ENCODE measurements at regions not wholly inside any gene's neighbourhood (a gene's known extent, or its start where the extent isn't known, plus 50 kb on each side); places are given as distances from the start of the nearest gene placed in this dataset.

DNA sequence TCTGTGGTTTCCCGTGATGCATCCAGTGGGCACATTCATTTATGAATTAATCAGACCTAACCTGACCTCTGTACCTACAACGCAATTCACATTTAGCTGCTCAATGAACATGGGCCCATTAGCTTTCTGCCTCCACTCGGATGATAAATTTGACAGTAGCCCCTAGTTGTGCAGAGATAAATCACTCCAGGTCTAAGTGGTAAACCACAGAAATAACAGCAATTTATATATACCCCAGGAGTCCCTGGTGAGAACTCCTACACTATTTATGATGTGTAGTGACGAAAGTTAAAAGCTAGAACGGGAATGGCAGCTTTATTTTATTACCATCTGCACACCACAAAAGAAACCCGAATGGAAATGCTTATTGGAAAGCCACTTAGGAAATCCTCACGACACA, 371.5 kb downstream of the HAPSTR1 start:
- Histone ChIP-seq H3K4me1 (no peaks in the 10 kb centered on the region), H3K27me3 (no peaks in the 10 kb centered on the region), H3K4me3 (no peak overlapping the region), H3K36me3 (no peaks in the 10 kb centered on the region), H3K9me3 (no peaks in the 10 kb centered on the region), H3K27ac (no peak overlapping the region)
- DNase-seq (no peak), ATAC-seq (no peak)
- TF ChIP-seq POLR2A (IDR thresholded peaks at IDR 0.05) = no peak
- TF ChIP-seq, protein P1, sequence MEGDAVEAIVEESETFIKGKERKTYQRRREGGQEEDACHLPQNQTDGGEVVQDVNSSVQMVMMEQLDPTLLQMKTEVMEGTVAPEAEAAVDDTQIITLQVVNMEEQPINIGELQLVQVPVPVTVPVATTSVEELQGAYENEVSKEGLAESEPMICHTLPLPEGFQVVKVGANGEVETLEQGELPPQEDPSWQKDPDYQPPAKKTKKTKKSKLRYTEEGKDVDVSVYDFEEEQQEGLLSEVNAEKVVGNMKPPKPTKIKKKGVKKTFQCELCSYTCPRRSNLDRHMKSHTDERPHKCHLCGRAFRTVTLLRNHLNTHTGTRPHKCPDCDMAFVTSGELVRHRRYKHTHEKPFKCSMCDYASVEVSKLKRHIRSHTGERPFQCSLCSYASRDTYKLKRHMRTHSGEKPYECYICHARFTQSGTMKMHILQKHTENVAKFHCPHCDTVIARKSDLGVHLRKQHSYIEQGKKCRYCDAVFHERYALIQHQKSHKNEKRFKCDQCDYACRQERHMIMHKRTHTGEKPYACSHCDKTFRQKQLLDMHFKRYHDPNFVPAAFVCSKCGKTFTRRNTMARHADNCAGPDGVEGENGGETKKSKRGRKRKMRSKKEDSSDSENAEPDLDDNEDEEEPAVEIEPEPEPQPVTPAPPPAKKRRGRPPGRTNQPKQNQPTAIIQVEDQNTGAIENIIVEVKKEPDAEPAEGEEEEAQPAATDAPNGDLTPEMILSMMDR (IDR thresholded peaks at IDR 0.05 in 4 of 5, conservative IDR thresholded peaks at IDR 0.05 in 1 of 5) = no peak
- in situ Hi-C loops (cut with MboI; ENCODE audit: low sequenced_read_pairs in 4 of 4) (no loop called here), intact Hi-C loops (cut with DNase I; ENCODE audit: low total_unique reads) (no loop called here)

DNA sequence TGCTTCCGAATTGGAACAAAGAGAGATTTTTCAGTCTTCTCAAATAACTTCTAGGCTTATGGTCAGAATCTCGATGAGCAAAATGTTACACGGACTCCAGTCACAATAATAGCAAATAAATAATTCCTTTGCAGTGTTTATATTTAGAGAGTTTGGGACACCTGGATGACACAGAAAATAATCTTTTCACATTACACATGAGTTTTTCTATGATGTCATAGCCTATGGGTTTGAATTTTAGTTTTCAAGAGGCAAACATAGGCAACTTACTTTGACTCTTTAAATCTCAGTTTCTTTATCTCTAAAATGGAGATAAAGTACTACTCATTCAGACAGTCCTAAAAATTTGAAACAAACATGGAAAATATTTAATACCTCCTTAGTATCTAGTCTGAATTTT, 372.0 kb downstream of the HAPSTR1 start:
- H3K9me3 ChIP-seq = no peaks in the 10 kb centered on the region
- H3K27me3 ChIP-seq = no peaks in the 10 kb centered on the region
- DNase-seq (no peak), ATAC-seq (no peak)
- no peak overlapping the region for H3K4me3 ChIP-seq
- intact Hi-C loops (cut with DNase I; ENCODE audit: low total_unique reads) = no loop called here
- no peaks in the 10 kb centered on the region for H3K36me3 ChIP-seq
- no peaks in the 10 kb centered on the region for H3K4me1 ChIP-seq
- TF ChIP-seq, protein P1 (IDR thresholded peaks at IDR 0.05 in 4 of 5, conservative IDR thresholded peaks at IDR 0.05 in 1 of 5) = no peak
- TF ChIP-seq POLR2A (IDR thresholded peaks at IDR 0.05) = no peak
- H3K27ac ChIP-seq = no peak overlapping the region
- in situ Hi-C loops (cut with MboI; ENCODE audit: low sequenced_read_pairs in 4 of 4) = no loop called here

DNA sequence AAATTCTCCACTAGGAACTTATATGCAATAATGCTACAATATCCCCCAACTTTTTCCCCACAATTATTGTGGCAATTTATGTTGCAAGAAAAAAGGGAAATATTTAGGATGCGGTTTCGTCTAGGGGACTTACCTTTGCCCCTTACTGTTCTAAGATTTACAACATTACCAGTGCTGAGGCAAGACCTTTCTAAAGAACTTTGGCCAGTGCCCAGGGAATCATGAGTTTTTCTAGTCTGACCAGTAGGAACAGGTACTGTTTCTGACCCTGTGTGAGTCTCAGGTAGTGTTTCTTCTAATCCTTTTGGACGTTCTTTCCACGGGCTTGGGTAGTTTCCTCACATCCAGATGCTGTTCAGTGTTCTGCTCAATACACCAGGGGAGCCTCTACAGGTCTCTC, 373.7 kb downstream of the HAPSTR1 start:
- in situ Hi-C loops (cut with MboI; ENCODE audit: low sequenced_read_pairs in 4 of 4) = no loop called here
- Histone ChIP-seq H3K27me3 (no peaks in the 10 kb centered on the region), H3K27ac (no peak overlapping the region), H3K9me3 (peaks cover 0 to 3% (median 0%) of the 10 kb centered on the region in 3 donors), H3K4me1 (no peaks in the 10 kb centered on the region), H3K4me3 (no peak overlapping the region), H3K36me3 (no peaks in the 10 kb centered on the region)
- TF ChIP-seq POLR2A (IDR thresholded peaks at IDR 0.05) = no peak
- TF ChIP-seq, protein P1 (IDR thresholded peaks at IDR 0.05 in 4 of 5, conservative IDR thresholded peaks at IDR 0.05 in 1 of 5) = no peak
- ATAC-seq (no peak), DNase-seq (no peak)
- intact Hi-C loops (cut with DNase I; ENCODE audit: low total_unique reads) = no loop called here

DNA sequence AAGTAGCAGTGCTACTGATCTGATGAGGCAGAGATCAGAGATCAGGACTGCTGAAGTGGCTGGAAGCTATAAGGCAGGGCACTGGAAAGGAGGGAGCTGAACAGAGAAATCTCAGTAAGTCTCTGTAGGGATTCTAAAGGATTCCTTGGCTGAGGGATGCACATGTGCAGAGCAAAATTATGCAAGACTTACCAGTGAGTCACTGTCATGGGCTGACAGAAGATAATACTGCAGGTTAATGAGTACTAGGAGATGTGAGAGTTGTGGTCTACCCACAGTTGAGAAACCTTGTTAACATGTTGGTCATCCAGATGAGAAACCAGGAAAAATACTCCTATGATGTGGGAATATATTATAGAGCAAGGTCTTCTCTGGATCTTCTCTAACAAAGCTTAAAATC, 378.1 kb downstream of the HAPSTR1 start:
- intact Hi-C loops (cut with DNase I; ENCODE audit: low total_unique reads) (no loop called here), in situ Hi-C loops (cut with MboI; ENCODE audit: low sequenced_read_pairs in 4 of 4) (no loop called here)
- TF ChIP-seq POLR2A (IDR thresholded peaks at IDR 0.05) = no peak
- TF ChIP-seq, protein P1 (IDR thresholded peaks at IDR 0.05 in 4 of 5, conservative IDR thresholded peaks at IDR 0.05 in 1 of 5) = no peak
- no peak for ATAC-seq
- Histone ChIP-seq H3K4me3 (no peak overlapping the region), H3K27ac (no peak overlapping the region), H3K9me3 (peaks cover 0 to 4% (median 0%) of the 10 kb centered on the region in 3 donors), H3K36me3 (no peaks in the 10 kb centered on the region), H3K4me1 (no peaks in the 10 kb centered on the region), H3K27me3 (no peaks in the 10 kb centered on the region)
- DNase-seq = no peak

DNA sequence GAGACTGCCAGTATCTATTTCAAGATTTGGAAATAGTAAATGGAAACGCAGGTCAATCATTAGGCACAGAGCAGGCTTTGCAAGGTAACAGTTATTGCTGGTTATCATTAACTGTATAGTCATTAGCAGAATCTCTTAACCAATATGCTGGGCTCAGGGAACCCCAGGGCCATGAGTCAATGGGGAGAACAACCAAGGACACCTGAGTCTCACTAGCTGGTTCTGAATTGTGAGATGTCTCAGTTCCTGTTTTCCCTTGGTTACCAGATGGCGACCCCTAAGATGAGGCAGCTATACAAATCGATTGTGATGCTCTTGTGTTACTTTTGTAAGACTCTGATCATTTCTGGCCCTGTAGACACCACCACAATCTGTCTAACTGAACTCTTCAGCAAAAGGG, 385.3 kb downstream of the HAPSTR1 start:
- intact Hi-C loops (cut with DNase I; ENCODE audit: low total_unique reads) = no loop called here
- Histone ChIP-seq H3K4me1 (no peaks in the 10 kb centered on the region), H3K9me3 (no peaks in the 10 kb centered on the region), H3K4me3 (no peak overlapping the region), H3K36me3 (no peaks in the 10 kb centered on the region), H3K27me3 (no peaks in the 10 kb centered on the region), H3K27ac (no peak overlapping the region)
- DNase-seq = no peak
- TF ChIP-seq, protein P1 (IDR thresholded peaks at IDR 0.05 in 4 of 5, conservative IDR thresholded peaks at IDR 0.05 in 1 of 5) = no peak
- no peak for TF ChIP-seq POLR2A (IDR thresholded peaks at IDR 0.05)
- ATAC-seq = no peak
- in situ Hi-C loops (cut with MboI; ENCODE audit: low sequenced_read_pairs in 4 of 4) = no loop called here
